ENCODE measurements at regions not wholly inside any gene's neighbourhood (a gene's known extent, or its start where the extent isn't known, plus 50 kb on each side); places are given as distances from the start of the nearest gene placed in this dataset.

DNA sequence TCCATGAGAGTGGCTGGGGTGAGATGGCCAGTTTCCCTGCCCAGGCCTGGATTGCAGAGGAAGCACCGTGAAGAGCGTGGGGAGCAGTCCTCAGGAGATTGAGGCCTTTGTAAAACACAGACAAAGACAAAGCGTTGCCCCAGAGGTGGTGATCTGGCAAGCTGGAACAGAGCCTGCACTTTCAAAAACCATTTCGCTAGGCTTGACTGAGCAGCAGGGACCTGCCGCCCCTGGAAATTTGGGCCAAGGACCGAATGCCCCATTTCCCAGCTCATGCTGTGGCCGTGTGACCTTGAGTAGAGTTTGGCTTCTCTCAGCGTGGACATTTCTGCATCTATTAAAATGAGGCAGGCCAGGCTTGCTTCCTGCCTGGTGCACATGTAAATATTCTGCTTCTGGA lies 381.4 kb downstream of the BCOR start (continued):
- TF ChIP-seq, protein P1, sequence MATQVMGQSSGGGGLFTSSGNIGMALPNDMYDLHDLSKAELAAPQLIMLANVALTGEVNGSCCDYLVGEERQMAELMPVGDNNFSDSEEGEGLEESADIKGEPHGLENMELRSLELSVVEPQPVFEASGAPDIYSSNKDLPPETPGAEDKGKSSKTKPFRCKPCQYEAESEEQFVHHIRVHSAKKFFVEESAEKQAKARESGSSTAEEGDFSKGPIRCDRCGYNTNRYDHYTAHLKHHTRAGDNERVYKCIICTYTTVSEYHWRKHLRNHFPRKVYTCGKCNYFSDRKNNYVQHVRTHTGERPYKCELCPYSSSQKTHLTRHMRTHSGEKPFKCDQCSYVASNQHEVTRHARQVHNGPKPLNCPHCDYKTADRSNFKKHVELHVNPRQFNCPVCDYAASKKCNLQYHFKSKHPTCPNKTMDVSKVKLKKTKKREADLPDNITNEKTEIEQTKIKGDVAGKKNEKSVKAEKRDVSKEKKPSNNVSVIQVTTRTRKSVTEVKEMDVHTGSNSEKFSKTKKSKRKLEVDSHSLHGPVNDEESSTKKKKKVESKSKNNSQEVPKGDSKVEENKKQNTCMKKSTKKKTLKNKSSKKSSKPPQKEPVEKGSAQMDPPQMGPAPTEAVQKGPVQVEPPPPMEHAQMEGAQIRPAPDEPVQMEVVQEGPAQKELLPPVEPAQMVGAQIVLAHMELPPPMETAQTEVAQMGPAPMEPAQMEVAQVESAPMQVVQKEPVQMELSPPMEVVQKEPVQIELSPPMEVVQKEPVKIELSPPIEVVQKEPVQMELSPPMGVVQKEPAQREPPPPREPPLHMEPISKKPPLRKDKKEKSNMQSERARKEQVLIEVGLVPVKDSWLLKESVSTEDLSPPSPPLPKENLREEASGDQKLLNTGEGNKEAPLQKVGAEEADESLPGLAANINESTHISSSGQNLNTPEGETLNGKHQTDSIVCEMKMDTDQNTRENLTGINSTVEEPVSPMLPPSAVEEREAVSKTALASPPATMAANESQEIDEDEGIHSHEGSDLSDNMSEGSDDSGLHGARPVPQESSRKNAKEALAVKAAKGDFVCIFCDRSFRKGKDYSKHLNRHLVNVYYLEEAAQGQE (IDR thresholded peaks at IDR 0.05), result no peak
- no peak for TF ChIP-seq YY1 (IDR thresholded peaks at IDR 0.05)
- TF ChIP-seq FOXA1 (IDR thresholded peaks at IDR 0.05), result no peak

DNA sequence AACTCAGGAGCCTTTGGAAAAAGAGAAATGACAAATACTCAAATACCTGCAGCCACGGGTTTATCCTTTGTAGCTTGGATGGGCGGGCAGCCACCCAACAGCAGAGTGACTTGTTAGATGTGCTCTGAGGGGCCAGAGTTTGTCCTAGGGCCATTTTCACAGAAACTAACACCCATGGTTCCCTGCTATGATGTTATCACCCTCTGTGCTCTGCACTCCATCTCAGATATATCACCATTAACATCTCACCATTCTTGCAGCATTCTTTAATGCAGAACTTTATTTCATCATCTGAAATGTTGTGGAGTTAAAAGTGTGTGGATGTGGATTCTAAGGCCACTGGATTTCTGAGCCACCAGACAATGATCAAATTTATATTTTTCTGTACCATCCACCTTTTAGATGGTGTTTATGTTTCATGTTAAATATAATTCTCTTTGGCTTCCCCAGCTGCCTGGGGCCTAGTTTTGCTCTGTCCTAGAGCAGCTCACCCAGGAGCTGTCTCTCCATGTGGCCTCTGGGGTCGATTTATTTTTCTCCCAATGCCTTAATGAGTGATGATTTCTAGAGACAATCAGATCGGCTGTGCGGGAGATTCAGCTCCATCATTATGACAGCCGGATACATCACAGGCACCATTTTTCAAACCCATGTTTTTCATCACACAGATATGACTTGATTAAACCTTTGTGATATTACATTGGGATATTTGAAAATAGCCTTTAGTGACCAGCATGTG lies 380.8 kb downstream of the BCOR start:
- TF ChIP-seq, protein P2, sequence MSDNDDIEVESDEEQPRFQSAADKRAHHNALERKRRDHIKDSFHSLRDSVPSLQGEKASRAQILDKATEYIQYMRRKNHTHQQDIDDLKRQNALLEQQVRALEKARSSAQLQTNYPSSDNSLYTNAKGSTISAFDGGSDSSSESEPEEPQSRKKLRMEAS (IDR thresholded peaks at IDR 0.05), result no peak
- TF ChIP-seq RAD21 (IDR thresholded peaks at IDR 0.05), result no peak
- H3K9me3 ChIP-seq (ENCODE audit: control insufficient read depth in 4 of 4, low read length in 3 of 4), result no peaks in the 10 kb centered on the region
- no peak for DNase-seq (ENCODE audit: low spot score)
- H3K27ac ChIP-seq (ENCODE audit: low read depth in 1 of 2, low read length in 2 of 2), result no peak overlapping the region
- no peak overlapping the region for H3K9ac ChIP-seq (ENCODE audit: low read depth in 1 of 2, low read length in 2 of 2)
- H3K4me1 ChIP-seq (ENCODE audit: control insufficient read depth in 4 of 4, insufficient read depth in 4 of 4, low read length in 3 of 4), result no peaks in the 10 kb centered on the region
- no peaks in the 10 kb centered on the region for H3K27me3 ChIP-seq (ENCODE audit: control insufficient read depth in 4 of 4, insufficient read depth in 4 of 4, low read length in 3 of 4)
- H3K36me3 ChIP-seq (ENCODE audit: control insufficient read depth in 4 of 4, insufficient read depth in 3 of 4, low read depth in 1 of 4, low read length in 3 of 4), result no peaks in the 10 kb centered on the region
- H3K4me3 ChIP-seq (ENCODE audit: low read depth in 1 of 3, low read length in 3 of 3), result no peak overlapping the region
- 93% methylated on average over 6 of the region's 6 CpGs for WGBS

DNA sequence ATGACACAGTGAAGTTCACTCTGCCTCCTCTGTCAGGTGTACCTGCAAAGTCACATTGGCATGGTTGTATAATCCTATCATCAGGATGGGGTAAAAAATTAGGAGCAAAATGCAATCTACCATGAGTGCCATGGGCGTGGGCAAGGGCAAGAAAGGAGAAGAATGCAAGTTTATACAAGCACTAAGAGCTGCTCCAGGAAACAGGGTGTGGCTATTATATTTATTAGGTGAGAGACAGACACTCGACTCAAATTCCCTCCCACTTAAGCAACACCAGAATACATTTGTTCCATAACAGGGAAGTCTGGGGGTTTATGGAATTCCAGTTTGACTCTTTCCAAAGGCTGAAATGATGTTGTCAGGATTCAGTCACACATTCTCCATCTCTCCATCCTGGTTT lies 378.8 kb downstream of the BCOR start:
- TF ChIP-seq, protein P3, sequence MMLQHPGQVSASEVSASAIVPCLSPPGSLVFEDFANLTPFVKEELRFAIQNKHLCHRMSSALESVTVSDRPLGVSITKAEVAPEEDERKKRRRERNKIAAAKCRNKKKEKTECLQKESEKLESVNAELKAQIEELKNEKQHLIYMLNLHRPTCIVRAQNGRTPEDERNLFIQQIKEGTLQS (IDR thresholded peaks at IDR 0.05), result no peak
- TF ChIP-seq JUND (IDR thresholded peaks at IDR 0.05) (no peak), HNF4G (IDR thresholded peaks at IDR 0.05) (no peak), RXRA (IDR thresholded peaks at IDR 0.05) (no peak), SP1 (IDR thresholded peaks at IDR 0.05) (no peak), YY1 (IDR thresholded peaks at IDR 0.05) (no peak), FOXA1 (IDR thresholded peaks at IDR 0.05) (no peak), FOXA2 (IDR thresholded peaks at IDR 0.05) (no peak), EGR1 (IDR thresholded peaks at IDR 0.05; ENCODE audit: low read depth in 2 of 2) (no peak), NR2F2 (IDR thresholded peaks at IDR 0.05) (no peak), GABPA (IDR thresholded peaks at IDR 0.05 in 1 of 2, conservative IDR thresholded peaks at IDR 0.05 in 1 of 2) (no peak), HNF4A (conservative IDR thresholded peaks at IDR 0.05) (no peak), TAF1 (conservative IDR thresholded peaks at IDR 0.05) (no peak), RAD21 (IDR thresholded peaks at IDR 0.05) (no peak)
- TF ChIP-seq, protein P4, sequence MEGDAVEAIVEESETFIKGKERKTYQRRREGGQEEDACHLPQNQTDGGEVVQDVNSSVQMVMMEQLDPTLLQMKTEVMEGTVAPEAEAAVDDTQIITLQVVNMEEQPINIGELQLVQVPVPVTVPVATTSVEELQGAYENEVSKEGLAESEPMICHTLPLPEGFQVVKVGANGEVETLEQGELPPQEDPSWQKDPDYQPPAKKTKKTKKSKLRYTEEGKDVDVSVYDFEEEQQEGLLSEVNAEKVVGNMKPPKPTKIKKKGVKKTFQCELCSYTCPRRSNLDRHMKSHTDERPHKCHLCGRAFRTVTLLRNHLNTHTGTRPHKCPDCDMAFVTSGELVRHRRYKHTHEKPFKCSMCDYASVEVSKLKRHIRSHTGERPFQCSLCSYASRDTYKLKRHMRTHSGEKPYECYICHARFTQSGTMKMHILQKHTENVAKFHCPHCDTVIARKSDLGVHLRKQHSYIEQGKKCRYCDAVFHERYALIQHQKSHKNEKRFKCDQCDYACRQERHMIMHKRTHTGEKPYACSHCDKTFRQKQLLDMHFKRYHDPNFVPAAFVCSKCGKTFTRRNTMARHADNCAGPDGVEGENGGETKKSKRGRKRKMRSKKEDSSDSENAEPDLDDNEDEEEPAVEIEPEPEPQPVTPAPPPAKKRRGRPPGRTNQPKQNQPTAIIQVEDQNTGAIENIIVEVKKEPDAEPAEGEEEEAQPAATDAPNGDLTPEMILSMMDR (IDR thresholded peaks at IDR 0.05; ENCODE audit: low read depth, low read length, missing input control), result no peak
- TF ChIP-seq, protein P2 (IDR thresholded peaks at IDR 0.05), result no peak
- TF ChIP-seq, protein P5, sequence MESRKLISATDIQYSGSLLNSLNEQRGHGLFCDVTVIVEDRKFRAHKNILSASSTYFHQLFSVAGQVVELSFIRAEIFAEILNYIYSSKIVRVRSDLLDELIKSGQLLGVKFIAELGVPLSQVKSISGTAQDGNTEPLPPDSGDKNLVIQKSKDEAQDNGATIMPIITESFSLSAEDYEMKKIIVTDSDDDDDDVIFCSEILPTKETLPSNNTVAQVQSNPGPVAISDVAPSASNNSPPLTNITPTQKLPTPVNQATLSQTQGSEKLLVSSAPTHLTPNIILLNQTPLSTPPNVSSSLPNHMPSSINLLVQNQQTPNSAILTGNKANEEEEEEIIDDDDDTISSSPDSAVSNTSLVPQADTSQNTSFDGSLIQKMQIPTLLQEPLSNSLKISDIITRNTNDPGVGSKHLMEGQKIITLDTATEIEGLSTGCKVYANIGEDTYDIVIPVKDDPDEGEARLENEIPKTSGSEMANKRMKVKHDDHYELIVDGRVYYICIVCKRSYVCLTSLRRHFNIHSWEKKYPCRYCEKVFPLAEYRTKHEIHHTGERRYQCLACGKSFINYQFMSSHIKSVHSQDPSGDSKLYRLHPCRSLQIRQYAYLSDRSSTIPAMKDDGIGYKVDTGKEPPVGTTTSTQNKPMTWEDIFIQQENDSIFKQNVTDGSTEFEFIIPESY (IDR thresholded peaks at IDR 0.05), result no peak
- TF ChIP-seq, protein P1 (IDR thresholded peaks at IDR 0.05), result no peak
- H3K4me3 ChIP-seq (ENCODE audit: low read depth in 1 of 3, low read length in 3 of 3), result no peak overlapping the region
- WGBS, result 81% methylated on average over 2 of the region's 2 CpGs
- H3K27me3 ChIP-seq (ENCODE audit: control insufficient read depth in 4 of 4, insufficient read depth in 4 of 4, low read length in 3 of 4), result peaks cover 0 to 3% (median 0%) of the 10 kb centered on the region in 4 donors
- no peak overlapping the region for H3K27ac ChIP-seq (ENCODE audit: low read depth in 1 of 2, low read length in 2 of 2)
- DNase-seq (ENCODE audit: low spot score), result no peak
- no peaks in the 10 kb centered on the region for H3K4me1 ChIP-seq (ENCODE audit: control insufficient read depth in 4 of 4, insufficient read depth in 4 of 4, low read length in 3 of 4)
- H3K9ac ChIP-seq (ENCODE audit: low read depth in 1 of 2, low read length in 2 of 2), result no peak overlapping the region
- H3K9me3 ChIP-seq (ENCODE audit: control insufficient read depth in 4 of 4, low read length in 3 of 4), result no peaks in the 10 kb centered on the region
- H3K36me3 ChIP-seq (ENCODE audit: control insufficient read depth in 4 of 4, insufficient read depth in 3 of 4, low read depth in 1 of 4, low read length in 3 of 4), result no peaks in the 10 kb centered on the region
